ENCODE measurements at regions not wholly inside any gene's neighbourhood (a gene's known extent, or its start where the extent isn't known, plus 50 kb on each side); places are given as distances from the start of the nearest gene placed in this dataset.

GRCh38 chr12:4118017-4118510 lies 155.5 kb upstream of the CCND2 start:
- Mint-ChIP-seq H3K4me3 (no peak overlapping the region), H3K27me3 (ENCODE audit: insufficient read depth, low read depth, poor library complexity) (peaks cover 26% of the 10 kb centered on the region), H3K9me3 (no peaks in the 10 kb centered on the region), H3K4me1 (peaks cover 31% of the 10 kb centered on the region), H3K27ac (no peak overlapping the region), H3K36me3 (ENCODE audit: low read depth) (no peaks in the 10 kb centered on the region; the same call in 2 of the 3 replicates)
- DNase-seq (ENCODE audit: low spot score) = no peak
- H3K9me2 ChIP-seq (ENCODE audit: insufficient read depth) = peaks cover 6% of the 10 kb centered on the region
- no peak overlapping the region for H3K4me2 ChIP-seq
- H3K4me1 ChIP-seq (ENCODE audit: insufficient read depth) = peaks cover 22% of the 10 kb centered on the region
- ATAC-seq = no peak
- TF ChIP-seq POLR2AphosphoS5 (IDR thresholded peaks at IDR 0.05; ENCODE audit: low read depth) (no peak), EZH2 (IDR thresholded peaks at IDR 0.05; ENCODE audit: low read depth, unreplicated experiment) (no peak)
- H3K36me3 ChIP-seq (ENCODE audit: insufficient read depth) = no peaks in the 10 kb centered on the region
- no peaks in the 10 kb centered on the region for H3F3A ChIP-seq (replicated peaks; ENCODE audit: low read depth)
- no peaks in the 10 kb centered on the region for H3K27me3 ChIP-seq (ENCODE audit: insufficient read depth)
- H3K4me3 ChIP-seq = no peak overlapping the region
- no peaks in the 10 kb centered on the region for H3K79me2 ChIP-seq (replicated peaks; ENCODE audit: insufficient read depth)
- no peak overlapping the region for H3K27ac ChIP-seq (ENCODE audit: low read depth)
- no peak overlapping the region for H2AFZ ChIP-seq
- H4K20me1 ChIP-seq (replicated peaks; ENCODE audit: insufficient read depth) = no peaks in the 10 kb centered on the region

GRCh38 chr12:4117386-4118016 lies 156.1 kb upstream of the CCND2 start:
- Histone ChIP-seq H2AFZ (no peak overlapping the region), H3K9me2 (ENCODE audit: insufficient read depth) (peaks cover 6% of the 10 kb centered on the region), H3K4me1 (ENCODE audit: insufficient read depth) (peaks cover 22% of the 10 kb centered on the region), H4K20me1 (replicated peaks; ENCODE audit: insufficient read depth) (no peaks in the 10 kb centered on the region), H3K27me3 (ENCODE audit: insufficient read depth) (no peaks in the 10 kb centered on the region), H3K36me3 (ENCODE audit: insufficient read depth) (no peaks in the 10 kb centered on the region), H3K79me2 (replicated peaks; ENCODE audit: insufficient read depth) (no peaks in the 10 kb centered on the region), H3K4me3 (no peak overlapping the region), H3K4me2 (no peak overlapping the region), H3F3A (replicated peaks; ENCODE audit: low read depth) (no peaks in the 10 kb centered on the region), H3K27ac (ENCODE audit: low read depth) (no peak overlapping the region)
- no peaks in the 10 kb centered on the region; the same call in 2 of the 3 replicates for H3K36me3 Mint-ChIP-seq (ENCODE audit: low read depth)
- no peak overlapping the region for H3K4me3 Mint-ChIP-seq
- H3K27me3 Mint-ChIP-seq (ENCODE audit: insufficient read depth, low read depth, poor library complexity) = peaks cover 24% of the 10 kb centered on the region
- ATAC-seq (no peak), DNase-seq (ENCODE audit: low spot score) (no peak)
- H3K27ac Mint-ChIP-seq = no peak overlapping the region
- TF ChIP-seq JUNB (IDR thresholded peaks at IDR 0.05; ENCODE audit: unreplicated experiment) (no peak), NANOG (IDR thresholded peaks at IDR 0.05; ENCODE audit: borderline replicate concordance) (no peak), EZH2 (IDR thresholded peaks at IDR 0.05; ENCODE audit: low read depth, unreplicated experiment) (no peak), CTCF (conservative IDR thresholded peaks at IDR 0.05; ENCODE audit: low read depth in 2 of 2) (no peak), ZNF114 (CRISPR knock-in tag; IDR thresholded peaks at IDR 0.05) (no peak), EZH2phosphoT487 (IDR thresholded peaks at IDR 0.05; ENCODE audit: unreplicated experiment) (no peak)
- no peaks in the 10 kb centered on the region for H3K9me3 Mint-ChIP-seq
- peaks cover 31% of the 10 kb centered on the region for H3K4me1 Mint-ChIP-seq

All from GM23338 (cell line).